CD8-positive, alpha-beta memory T cell (primary cell): ENCODE measurements at regions not wholly inside any gene's neighbourhood (a gene's known extent, or its start where the extent isn't known, plus 50 kb on each side); places are given as distances from the start of the nearest gene placed in this dataset.

ENCODE experiments used
- CTCF ChIA-PET: fragments of 350-600 bp; sonication (Branson Sonifier 250); formaldehyde crosslinking; loops from one replicate; lab custom pipeline; 2021; ENCODE audit warnings: antibody characterized with exemption; lab: Charles Lee
- POLR2A ChIA-PET: fragments of 350-600 bp; sonication (Branson Sonifier 250); formaldehyde crosslinking; loops from one replicate; lab custom pipeline; 2021; ENCODE audit warnings: antibody characterized with exemption; lab: Charles Lee
- DNase-seq, 5 donors: peaks; one replicate each; pipeline versions ENCODE4 v3.0.0 to v3.0.0-alpha.2; 2020 to 2022; ENCODE audit warnings: mixed read lengths in 1 of 5
- H3K27ac ChIP-seq: one replicate; pipeline ENCODE4 v1.7.0; 2013; ENCODE audit warnings: low read depth, mild to moderate bottlenecking, low read length, moderate library complexity
- H3K27me3 ChIP-seq: 2 replicates; pipeline ENCODE4 v1.7.0; 2013; ENCODE audit warnings: low read length, mild to moderate bottlenecking; ENCODE audit not compliant: insufficient read depth, poor library complexity, severe bottlenecking
- H3K36me3 ChIP-seq: 2 replicates; pipeline ENCODE4 v1.7.0; 2013; ENCODE audit warnings: mild to moderate bottlenecking, low read length, moderate library complexity; ENCODE audit not compliant: insufficient read depth
- H3K4me1 ChIP-seq: 2 replicates; pipeline ENCODE4 v1.7.0; 2013; ENCODE audit warnings: mild to moderate bottlenecking, low read length, moderate library complexity; ENCODE audit not compliant: insufficient read depth
- H3K4me3 ChIP-seq: 2 replicates; pipeline ENCODE4 v1.7.0; 2013; ENCODE audit warnings: mild to moderate bottlenecking, low read length
- H3K9me3 ChIP-seq: 2 replicates; pipeline ENCODE4 v1.7.0; 2013; ENCODE audit warnings: mild to moderate bottlenecking, low read length
- H3K27ac Mint-ChIP-seq, 8 donors: one replicate each; pipeline ENCODE4 v1.8.0; 2020 to 2021; ENCODE audit warnings: mixed read lengths in 8 of 8, mild to moderate bottlenecking in 6 of 8, inconsistent platforms in 3 of 8, moderate library complexity in 3 of 8
- H3K27me3 Mint-ChIP-seq, 2 donors: one replicate each; pipeline ENCODE4 v1.8.0; 2020 to 2021; ENCODE audit warnings: mixed read lengths in 2 of 2, mild to moderate bottlenecking in 1 of 2, moderate library complexity in 1 of 2
- H3K36me3 Mint-ChIP-seq, 3 donors: one replicate each; pipeline ENCODE4 v1.8.0; 2020 to 2021; ENCODE audit warnings: mixed read lengths in 3 of 3, inconsistent platforms in 1 of 3, mild to moderate bottlenecking in 1 of 3
- H3K4me1 Mint-ChIP-seq, 3 donors: one replicate each; pipeline ENCODE4 v1.8.0; 2020 to 2021; ENCODE audit warnings: mixed read lengths in 3 of 3, inconsistent platforms in 1 of 3, mild to moderate bottlenecking in 1 of 3
- H3K4me3 Mint-ChIP-seq, 7 donors: one replicate each; pipeline ENCODE4 v1.8.0; 2020 to 2021; ENCODE audit warnings: mixed read lengths in 7 of 7, mild to moderate bottlenecking in 6 of 7, moderate library complexity in 4 of 7, inconsistent platforms in 2 of 7
- H3K9me3 Mint-ChIP-seq, 5 donors: one replicate each; pipeline ENCODE4 v1.8.0; 2020 to 2022; ENCODE audit warnings: mixed read lengths in 5 of 5, mild to moderate bottlenecking in 3 of 5, moderate library complexity in 2 of 5, inconsistent platforms in 1 of 5

GRCh38 chr21:43283136-43283924 lies 114.5 kb downstream of the CRYAA start:
- Mint-ChIP-seq H3K27ac (no peak overlapping the region), H3K27me3 (peaks cover 0 to 5% of the 10 kb centered on the region in 2 donors), H3K4me1 (peaks cover 0 to 3% (median 3%) of the 10 kb centered on the region in 3 donors), H3K36me3 (no peaks in the 10 kb centered on the region), H3K4me3 (no peak overlapping the region), H3K9me3 (no peaks in the 10 kb centered on the region)
- Histone ChIP-seq H3K9me3 (no peaks in the 10 kb centered on the region), H3K4me3 (no peak overlapping the region), H3K36me3 (no peaks in the 10 kb centered on the region), H3K4me1 (no peaks in the 10 kb centered on the region), H3K27ac (no peak overlapping the region), H3K27me3 (no peaks in the 10 kb centered on the region)
- ChIA-PET CTCF (no interaction called here), POLR2A (no interaction called here)
- no peak for DNase-seq

DNA sequence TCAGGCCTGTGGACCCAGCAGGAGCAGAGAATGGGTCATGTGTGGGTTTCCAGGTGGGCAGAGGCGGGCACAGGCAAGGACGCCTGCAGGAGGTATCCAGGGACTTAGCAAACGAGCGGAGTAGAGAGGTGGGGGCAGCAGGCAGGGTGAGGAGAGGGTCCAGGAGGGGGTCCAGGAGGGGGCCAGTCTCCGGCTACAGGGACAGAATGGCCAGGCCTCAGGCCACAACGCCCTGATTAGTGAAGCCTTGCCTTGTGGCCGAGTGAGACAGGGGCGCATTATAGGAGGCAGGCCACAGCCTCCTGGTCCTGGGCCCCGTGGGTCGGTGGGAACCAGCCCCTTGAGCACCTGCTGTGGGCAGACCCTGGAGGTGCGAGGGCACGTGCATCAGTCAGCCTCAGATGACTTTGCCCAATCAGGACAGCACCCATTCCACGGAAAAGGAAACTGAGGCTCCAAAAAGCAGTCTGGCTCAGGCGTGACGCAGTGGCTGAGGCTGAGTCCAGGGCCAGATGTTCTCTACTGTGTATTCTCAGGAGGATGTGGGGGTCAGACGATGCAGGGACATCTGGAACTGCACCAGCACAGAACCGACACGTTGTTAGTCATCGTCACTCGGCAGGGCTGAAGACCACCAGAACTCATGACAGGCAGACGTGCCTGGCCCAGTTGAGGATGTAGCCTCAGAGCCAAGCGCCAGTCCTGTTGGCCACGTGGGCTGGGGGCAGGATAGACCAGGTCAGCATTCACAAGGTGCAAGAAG lies 113.7 kb downstream of the CRYAA start:
- ChIA-PET POLR2A (no interaction called here), CTCF (no interaction called here)
- Mint-ChIP-seq H3K27me3 (peaks cover 5% of the 10 kb centered on the region in 2 donors), H3K9me3 (no peaks in the 10 kb centered on the region), H3K36me3 (no peaks in the 10 kb centered on the region), H3K4me1 (peaks cover 0 to 3% (median 3%) of the 10 kb centered on the region in 3 donors), H3K27ac (no peak overlapping the region), H3K4me3 (no peak overlapping the region)
- Histone ChIP-seq H3K36me3 (no peaks in the 10 kb centered on the region), H3K27me3 (no peaks in the 10 kb centered on the region), H3K4me1 (no peaks in the 10 kb centered on the region), H3K4me3 (no peak overlapping the region), H3K27ac (no peak overlapping the region), H3K9me3 (no peaks in the 10 kb centered on the region)
- DNase-seq, result peak in 1 of 5 donors; percentile 22

DNA sequence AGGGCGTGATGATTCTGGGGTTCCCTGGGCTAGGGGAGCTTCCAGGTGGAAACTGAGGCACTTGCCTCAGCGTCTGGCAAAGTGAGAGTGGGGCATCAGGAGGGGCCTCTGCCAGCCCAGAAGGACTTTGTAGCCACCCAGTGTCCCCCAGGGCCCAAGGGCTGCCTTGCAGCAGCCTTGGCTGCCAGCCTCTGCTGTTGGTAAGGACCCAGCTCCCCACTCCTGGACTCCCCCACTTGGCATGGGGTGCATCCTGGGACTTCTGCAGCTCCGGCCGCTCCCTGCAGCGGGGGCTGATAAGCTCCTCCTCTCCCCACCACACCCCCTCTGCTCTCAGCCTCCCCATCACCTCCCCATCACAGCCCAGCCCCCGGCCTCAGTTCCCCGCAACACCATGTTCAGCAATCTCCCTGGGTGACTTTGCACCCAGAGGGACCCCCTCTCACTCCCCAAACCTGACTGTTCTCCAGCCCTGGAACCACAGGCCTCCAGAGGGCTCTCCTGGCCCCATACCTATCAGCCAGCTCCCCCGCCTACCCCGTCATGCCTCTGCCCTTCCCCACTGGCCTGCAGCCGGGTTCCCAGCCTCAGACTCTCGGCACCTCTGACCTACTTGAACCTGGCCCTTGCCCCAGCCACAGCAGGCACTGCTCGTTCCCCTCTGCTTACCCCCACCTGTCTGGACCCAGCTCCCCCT lies 113.0 kb downstream of the CRYAA start:
- DNase-seq, result peak in 1 of 5 donors; percentile 36
- Histone ChIP-seq H3K27me3 (no peaks in the 10 kb centered on the region), H3K36me3 (no peaks in the 10 kb centered on the region), H3K4me3 (no peak overlapping the region), H3K4me1 (no peaks in the 10 kb centered on the region), H3K27ac (no peak overlapping the region), H3K9me3 (no peaks in the 10 kb centered on the region)
- Mint-ChIP-seq H3K27me3 (peaks cover 5% of the 10 kb centered on the region in 2 donors), H3K36me3 (no peaks in the 10 kb centered on the region), H3K4me1 (peaks cover 0 to 3% (median 0%) of the 10 kb centered on the region in 3 donors), H3K9me3 (no peaks in the 10 kb centered on the region), H3K4me3 (no peak overlapping the region), H3K27ac (peak overlapping the region in 4 of 8 donors; percentile 39 to 89 (median 55))
- ChIA-PET POLR2A (no interaction called here), CTCF (no interaction called here)

GRCh38 chr21:43280949-43281633 lies 112.3 kb downstream of the CRYAA start:
- Histone ChIP-seq H3K36me3 (no peaks in the 10 kb centered on the region), H3K4me1 (no peaks in the 10 kb centered on the region), H3K4me3 (no peak overlapping the region), H3K27me3 (peaks cover 6% of the 10 kb centered on the region), H3K27ac (no peak overlapping the region), H3K9me3 (no peaks in the 10 kb centered on the region)
- POLR2A ChIA-PET, result no interaction called here
- CTCF ChIA-PET, result no interaction called here
- Mint-ChIP-seq H3K27ac (peak overlapping the region in 6 of 8 donors; percentile 18 to 89 (median 51)), H3K4me3 (no peak overlapping the region), H3K36me3 (no peaks in the 10 kb centered on the region), H3K9me3 (no peaks in the 10 kb centered on the region), H3K27me3 (peaks cover 7 to 12% of the 10 kb centered on the region in 2 donors), H3K4me1 (peaks cover 0 to 3% (median 0%) of the 10 kb centered on the region in 3 donors)
- peak in 3 of 5 donors; percentile 13 to 31 (median 18) for DNase-seq

GRCh38 chr21:43279578-43279894 lies 110.7 kb downstream of the CRYAA start:
- Mint-ChIP-seq H3K4me1 (peaks cover 0 to 3% (median 0%) of the 10 kb centered on the region in 3 donors), H3K36me3 (no peaks in the 10 kb centered on the region), H3K9me3 (no peaks in the 10 kb centered on the region), H3K27me3 (peaks cover 10 to 18% of the 10 kb centered on the region in 2 donors), H3K27ac (no peak overlapping the region), H3K4me3 (no peak overlapping the region)
- Histone ChIP-seq H3K27ac (no peak overlapping the region), H3K36me3 (no peaks in the 10 kb centered on the region), H3K4me1 (no peaks in the 10 kb centered on the region), H3K27me3 (peaks cover 12% of the 10 kb centered on the region), H3K9me3 (no peaks in the 10 kb centered on the region), H3K4me3 (no peak overlapping the region)
- peak in 1 of 5 donors; percentile 43 for DNase-seq
- POLR2A ChIA-PET, result no interaction called here
- CTCF ChIA-PET, result no interaction called here

GRCh38 chr21:43278766-43279577 lies 110.2 kb downstream of the CRYAA start:
- Histone ChIP-seq H3K27me3 (peaks cover 17% of the 10 kb centered on the region), H3K36me3 (no peaks in the 10 kb centered on the region), H3K4me3 (no peak overlapping the region), H3K4me1 (no peaks in the 10 kb centered on the region), H3K9me3 (no peaks in the 10 kb centered on the region), H3K27ac (no peak overlapping the region)
- Mint-ChIP-seq H3K27me3 (peaks cover 10 to 20% of the 10 kb centered on the region in 2 donors), H3K36me3 (no peaks in the 10 kb centered on the region), H3K4me3 (no peak overlapping the region), H3K4me1 (peaks cover 0 to 3% (median 0%) of the 10 kb centered on the region in 3 donors), H3K9me3 (no peaks in the 10 kb centered on the region), H3K27ac (no peak overlapping the region)
- ChIA-PET CTCF (no interaction called here), POLR2A (no interaction called here)
- peak in 1 of 5 donors; percentile 42 for DNase-seq

- DNase-seq, result no peak
- Histone ChIP-seq H3K9me3 (no peaks in the 10 kb centered on the region), H3K27ac (no peak overlapping the region), H3K4me1 (no peaks in the 10 kb centered on the region), H3K36me3 (no peaks in the 10 kb centered on the region), H3K4me3 (no peak overlapping the region), H3K27me3 (peaks cover 19% of the 10 kb centered on the region)
- CTCF ChIA-PET, result no interaction called here
- Mint-ChIP-seq H3K4me1 (peaks cover 0 to 3% (median 0%) of the 10 kb centered on the region in 3 donors), H3K4me3 (no peak overlapping the region), H3K9me3 (no peaks in the 10 kb centered on the region), H3K27ac (no peak overlapping the region), H3K36me3 (no peaks in the 10 kb centered on the region), H3K27me3 (peaks cover 12 to 21% of the 10 kb centered on the region in 2 donors)
- POLR2A ChIA-PET, result no interaction called here
Observed at GRCh38 chr21:43278359-43278758, 109.6 kb downstream of the CRYAA start.
